Left lobe of liver (tissue), 2 donors: ENCODE measurements at regions not wholly inside any gene's neighbourhood (a gene's known extent, or its start where the extent isn't known, plus 50 kb on each side); places are given as distances from the start of the nearest gene placed in this dataset.

Experiments used
- ATAC-seq: fragments of 200-7000 bp; cut with Tn5 transposase; one replicate; pipeline ENCODE4 v1.9.1; 2020; ENCODE audit warnings: mild to moderate bottlenecking, moderate library complexity
- DNase-seq: peaks from one replicate; pipeline ENCODE4 v3.0.0-alpha.2; 2020; ENCODE audit warnings: low spot score
- donor health status: DM: no; HTN: no; CAD: no; lungs with moderate emphysema.
- donor health status: DM: no; HTN: yes; CAD: no.

DNA sequence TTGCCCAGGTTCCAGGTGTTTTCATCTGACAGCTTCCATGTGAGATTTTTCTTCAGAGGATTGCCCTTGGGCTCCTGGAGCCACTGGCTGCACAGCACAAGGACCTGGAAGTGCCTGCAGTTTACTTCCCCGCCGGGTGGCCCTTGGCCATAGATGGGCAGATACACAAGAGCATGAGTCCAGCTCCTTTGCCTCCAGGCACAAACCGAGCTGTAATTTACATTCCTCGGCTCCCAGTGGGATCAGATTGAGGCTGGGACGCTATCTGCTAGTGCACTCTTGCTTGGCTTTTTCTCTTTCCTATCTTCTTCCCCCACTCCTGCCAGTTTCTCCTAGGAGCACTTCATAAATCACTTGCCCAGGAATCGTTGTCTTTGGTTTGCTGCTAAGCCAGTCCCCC lies 85.4 kb upstream of the RALY start:
- ATAC-seq (no peak), DNase-seq (no peak)

DNA sequence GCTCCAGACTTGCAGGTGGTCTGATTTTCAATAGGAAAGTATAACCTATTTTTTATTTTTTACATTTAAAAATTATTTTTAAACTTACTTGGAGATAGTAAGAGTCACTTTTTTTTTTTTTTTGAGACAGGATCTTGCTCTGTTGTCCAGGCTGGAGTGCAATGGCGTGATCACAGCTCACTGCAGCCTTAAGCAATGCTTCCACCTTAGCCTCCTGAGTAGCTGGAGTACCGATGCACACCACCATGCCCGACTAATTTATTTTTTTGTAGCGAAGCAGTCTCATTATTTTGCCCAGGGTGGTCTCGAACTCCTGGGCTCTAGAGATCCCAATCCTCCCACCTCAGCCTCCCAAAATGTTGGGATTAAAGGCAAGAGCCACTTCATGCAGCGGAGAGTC lies 84.8 kb upstream of the RALY start:
- no peak for ATAC-seq
- no peak for DNase-seq

DNA sequence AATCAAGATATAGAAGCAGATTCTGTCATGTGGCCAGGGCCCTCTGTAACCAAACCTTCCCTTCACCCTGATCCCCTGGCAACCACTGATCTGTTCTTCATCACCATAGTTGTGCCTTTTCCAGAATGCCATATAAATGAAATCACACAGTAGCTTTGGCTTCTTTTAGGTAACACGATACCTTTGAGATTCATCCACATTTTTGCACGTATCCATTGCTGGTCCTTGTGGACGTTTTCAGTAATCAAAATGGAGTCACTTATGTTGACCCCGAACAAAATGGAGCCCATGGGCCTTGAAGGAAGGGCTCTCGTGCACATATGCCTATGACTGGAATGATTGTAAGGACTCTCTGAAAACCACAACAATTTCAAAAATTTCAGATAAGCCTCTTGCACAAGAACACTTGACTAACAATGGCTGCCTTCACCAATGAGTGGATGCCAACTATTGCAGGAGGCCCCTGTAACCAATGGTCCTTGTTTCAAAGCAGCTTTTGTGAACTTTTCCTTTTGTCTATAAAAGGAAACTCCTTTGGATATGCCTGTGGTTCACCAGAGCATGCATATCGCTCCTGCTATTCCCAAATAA lies 84.3 kb upstream of the RALY start:
- ATAC-seq (no peak), DNase-seq (no peak)

DNA sequence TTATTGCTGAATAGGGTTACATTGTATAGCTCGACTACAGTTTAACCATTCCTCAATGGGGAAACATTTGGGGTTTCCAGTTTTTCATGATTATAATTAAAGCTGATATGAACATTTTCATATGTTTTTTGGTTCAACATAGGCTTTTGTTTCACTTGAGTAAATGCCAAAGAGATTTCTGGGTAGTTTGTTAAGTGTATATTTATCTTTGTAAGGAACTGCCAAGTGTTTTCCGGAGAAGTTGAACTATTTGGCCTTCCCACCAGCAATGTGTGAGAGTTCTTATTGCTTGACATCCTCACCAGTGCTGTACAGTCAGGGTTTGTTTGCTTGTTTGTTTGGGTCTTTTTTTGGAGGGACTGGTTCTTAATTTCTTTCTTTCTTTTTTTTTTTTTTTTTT lies 83.7 kb upstream of the RALY start:
- DNase-seq (no peak), ATAC-seq (no peak)

DNA sequence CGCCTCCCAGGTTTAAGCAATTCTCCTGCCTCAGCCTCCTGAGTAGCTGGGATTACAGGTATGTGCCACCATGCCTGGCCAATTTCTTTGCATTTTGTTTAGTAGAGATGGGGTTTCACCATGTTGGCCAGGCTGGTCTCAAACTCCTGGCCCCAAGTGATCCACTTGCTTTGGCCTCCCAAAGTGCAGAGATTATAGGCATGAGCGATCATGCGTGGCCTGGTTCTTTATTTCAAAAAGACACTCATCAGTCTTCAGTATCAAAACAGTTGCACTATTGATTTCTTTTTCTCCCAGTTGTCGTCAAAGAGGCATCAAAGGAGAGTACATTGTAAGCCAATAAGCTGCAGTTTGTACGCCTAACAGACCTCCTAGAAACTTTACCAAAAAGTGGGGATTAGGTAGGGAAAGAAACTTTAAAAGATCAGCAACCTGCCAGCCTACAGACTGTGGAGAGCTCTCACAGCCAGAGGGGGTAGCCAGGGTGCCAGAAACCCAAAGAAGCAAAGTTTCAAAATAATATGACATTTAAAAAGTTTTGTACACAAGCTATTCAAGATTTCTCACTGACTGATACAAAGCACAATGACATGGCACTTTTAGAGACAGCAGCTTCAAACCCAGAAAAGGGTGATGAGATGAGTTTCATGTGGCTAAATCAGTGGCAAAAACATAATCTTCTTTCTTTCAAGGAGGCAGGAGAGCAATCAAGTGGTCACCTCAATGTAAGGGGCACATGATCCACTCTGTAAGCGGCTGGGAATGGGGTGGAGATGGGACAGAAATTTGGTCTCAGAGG lies 83.0 kb upstream of the RALY start:
- ATAC-seq (no peak), DNase-seq (no peak)

DNA sequence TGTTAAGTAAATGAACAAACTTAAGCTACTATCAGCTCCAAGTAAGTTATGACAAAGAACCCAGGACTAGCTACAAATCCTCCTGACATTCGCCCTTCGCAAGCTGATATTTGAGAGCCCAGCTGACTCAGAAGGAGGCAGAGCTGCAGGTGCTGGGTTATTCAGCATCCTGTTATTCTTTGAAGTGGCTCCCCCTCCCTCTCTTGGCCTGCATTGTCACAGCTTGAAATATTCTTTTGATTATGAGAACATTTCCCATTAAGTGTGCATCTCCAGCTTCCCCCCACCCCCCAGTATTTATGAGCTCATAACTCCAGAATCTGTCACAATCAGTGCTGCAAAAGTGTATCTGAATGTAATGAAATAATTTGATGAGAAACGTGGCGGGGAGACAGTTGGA lies 78.8 kb upstream of the RALY start:
- ATAC-seq (no peak), DNase-seq (no peak)

DNA sequence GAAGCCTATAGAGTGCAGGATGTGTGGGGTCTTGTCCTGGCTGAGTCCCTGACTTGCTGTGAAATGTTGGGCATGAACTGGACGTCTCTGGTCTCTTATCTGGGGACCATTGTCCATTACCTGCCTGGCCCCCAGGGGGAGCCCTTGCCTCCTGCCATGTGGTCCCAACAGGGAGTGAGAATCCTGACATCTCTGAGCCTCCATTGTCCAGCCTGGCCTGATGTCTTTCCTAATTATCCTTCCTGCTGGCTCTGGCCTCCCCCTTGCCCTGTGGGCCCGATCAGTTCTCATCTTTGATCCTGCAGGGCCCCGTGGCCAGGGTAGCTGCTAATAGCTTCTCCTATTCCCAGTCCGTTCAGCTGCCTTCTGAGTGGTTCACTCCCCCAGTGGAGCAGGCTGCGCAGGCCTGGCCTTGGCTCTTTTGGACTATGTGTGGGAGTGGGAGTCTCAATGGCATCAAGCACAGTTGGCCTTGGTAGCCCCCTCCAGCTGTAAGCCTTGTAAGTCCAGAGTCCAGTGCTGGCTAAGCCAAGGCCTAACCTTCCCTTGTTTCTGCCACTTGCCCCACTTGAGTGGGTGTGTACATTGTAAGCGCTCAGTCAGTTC lies 77.9 kb upstream of the RALY start:
- DNase-seq (peak; percentile 56), ATAC-seq (peak; percentile 94)

DNA sequence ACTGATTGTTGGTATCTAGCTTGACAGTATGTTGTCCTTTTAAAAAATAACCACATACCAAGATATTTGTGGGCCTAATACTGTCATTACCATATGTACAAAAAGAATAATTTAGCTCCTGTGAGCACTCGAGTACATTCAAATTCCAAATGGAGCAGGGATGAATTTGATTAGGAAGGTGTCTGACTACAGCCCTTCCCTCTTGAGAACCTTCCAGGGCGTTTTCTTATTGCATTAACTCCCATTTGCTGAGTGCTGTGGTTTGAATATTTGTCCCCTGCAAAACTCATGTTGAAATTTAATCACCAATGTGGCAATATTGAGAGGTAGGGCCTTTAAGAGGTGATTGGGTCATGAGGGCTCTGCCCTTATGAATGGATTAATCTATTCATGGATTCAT lies 76.9 kb upstream of the RALY start:
- ATAC-seq (no peak), DNase-seq (no peak)

DNA sequence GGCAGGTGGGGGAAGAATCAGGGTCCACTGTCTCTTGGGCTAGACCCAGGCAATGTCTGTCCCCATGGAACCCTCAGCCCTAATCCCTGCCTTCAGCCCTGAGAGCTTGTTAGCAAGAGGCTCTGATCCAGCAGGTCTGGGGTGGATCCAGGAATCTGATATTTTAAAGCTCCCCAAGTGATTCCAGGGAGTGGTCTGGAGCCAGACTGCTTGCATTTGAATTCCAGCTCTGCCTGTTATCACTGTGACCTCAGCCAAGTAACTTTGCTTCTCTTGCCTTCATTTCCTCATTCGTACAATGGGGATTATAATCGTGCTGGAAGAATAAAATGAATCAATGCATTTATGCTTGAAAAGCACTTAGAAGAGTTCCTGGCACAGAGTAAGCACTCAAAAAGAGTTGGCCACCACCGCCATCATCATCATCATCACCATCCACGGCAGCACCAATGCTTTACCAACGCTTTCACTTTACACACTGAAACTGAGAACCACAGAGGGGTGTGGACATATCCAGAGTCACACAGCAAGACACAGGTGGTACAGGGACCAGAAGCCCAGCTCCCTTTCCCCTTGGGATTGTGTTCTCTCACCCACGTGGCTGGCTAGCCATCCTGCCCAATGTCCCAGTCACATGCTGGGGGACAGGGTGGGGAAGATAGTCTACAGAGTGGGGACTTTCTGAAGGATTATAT lies 75.7 kb upstream of the RALY start:
- DNase-seq (no peak), ATAC-seq (no peak)

DNA sequence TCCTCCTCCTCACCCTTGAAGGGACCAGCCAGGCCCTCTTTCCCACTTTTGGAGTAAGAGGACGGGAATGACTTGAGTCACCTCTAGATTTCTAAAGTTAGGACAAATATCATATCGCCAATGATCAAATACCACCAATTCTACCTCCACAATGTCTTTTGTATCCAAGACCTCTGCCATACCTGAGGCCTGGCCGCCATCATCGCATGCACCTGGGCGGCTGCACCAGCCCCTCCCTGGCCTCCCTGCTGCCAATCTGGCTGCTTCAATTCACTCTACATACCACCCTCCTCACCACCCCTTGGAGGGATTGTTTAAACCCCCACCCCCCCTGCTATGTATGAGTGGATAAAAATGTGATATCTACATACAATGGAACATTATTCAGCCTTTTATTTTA lies 75.0 kb upstream of the RALY start:
- no peak for DNase-seq

DNA sequence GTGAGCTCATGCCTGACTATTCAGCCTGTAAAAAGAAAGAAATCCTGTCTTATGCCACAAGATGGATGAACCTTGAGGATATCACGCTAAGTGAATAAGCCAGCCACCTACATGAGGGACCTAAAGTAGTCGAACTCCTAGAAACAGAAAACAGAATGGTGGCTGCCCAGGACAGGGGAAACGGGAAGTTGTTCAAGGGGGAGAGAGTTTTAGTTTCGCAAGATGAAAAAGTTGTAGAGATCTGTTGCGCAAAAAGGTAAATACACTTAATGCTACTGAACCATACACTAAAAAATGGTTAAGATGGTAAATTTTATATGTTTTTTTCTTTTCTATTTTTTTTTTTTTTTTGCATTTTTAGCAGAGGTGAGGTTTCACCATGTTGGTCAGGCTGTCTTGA lies 74.1 kb upstream of the RALY start:
- ATAC-seq = no peak
- no peak for DNase-seq

More for the DNA sequence above, 75.0 kb upstream of the RALY start:
- no peak for ATAC-seq

DNA sequence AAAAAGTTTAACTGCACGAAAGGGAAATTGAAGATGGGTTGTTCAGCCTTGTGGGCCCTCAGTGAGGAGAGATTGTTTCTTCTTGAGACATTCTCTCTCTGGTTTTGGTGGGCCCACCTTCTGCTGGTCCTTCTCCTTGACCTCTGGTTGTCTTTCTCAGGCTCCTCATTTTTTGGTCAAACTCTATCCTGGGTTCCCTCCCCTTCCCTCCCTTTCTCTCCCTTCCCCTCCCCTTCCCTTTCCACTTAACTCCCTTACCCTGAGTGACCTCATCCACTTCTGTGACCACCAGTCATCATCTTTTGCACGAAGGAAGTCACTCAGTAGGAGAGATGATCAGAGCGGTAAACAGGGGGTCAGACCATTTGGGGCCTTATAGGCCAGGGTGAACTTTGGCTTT lies 71.5 kb upstream of the RALY start:
- no peak for ATAC-seq
- DNase-seq = no peak

DNA sequence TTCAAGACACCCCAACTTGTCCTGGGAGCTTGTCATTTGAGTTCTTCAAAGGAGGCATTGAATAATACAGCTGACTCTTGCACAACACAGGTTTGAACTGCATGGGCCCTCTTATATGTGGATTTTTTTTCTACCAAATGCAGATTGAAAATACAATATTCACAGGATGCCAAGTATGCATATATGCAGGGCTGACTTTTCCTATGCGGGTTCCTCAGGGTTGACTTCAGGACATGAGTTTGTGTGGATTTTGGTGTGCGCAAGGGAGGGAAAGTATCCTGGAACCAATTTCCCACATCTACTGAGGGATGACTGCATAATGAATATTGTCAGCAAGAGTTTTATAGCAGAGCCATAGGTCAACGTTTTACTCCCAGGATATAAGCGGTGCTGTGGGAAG lies 70.0 kb upstream of the RALY start:
- ATAC-seq = no peak
- no peak for DNase-seq

DNA sequence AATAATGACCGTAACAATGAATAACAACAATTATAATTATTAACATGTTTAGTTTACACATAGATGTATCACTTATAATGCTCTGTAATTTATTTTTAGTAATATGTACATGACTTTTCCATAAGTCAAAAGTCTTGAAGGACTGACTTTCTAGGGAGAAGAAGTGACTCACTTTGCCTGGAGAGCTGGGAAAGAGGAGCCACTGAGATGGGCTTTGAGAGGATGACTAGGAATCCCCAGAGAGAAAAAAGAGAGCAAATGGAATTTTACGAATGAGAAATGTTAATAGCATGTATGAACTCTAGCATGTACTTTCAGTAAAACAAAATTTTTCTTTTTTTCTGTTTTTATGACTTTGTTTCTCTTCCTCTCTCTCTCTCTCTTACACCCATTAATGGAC lies 67.8 kb upstream of the RALY start:
- ATAC-seq = no peak
- no peak for DNase-seq

DNA sequence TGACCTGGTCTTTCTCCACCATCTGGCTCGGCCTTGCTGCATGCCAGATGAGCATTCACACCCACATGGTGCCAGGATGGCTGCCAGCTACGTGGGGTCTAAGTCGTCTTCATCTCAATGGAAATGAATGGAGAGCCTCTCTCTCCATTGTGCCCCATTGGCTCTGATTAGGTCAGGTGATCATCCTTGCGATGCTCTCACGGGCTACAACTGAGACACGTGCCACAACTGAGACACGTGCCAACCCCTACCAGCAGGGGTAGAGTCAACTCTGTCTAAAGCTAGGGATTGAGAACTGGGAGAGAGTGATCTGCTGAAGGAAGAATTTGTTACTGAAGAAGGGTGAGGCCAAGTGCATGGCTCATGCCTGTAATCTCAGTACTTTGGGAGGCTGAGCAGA lies 67.3 kb upstream of the RALY start:
- DNase-seq (no peak), ATAC-seq (no peak)

DNA sequence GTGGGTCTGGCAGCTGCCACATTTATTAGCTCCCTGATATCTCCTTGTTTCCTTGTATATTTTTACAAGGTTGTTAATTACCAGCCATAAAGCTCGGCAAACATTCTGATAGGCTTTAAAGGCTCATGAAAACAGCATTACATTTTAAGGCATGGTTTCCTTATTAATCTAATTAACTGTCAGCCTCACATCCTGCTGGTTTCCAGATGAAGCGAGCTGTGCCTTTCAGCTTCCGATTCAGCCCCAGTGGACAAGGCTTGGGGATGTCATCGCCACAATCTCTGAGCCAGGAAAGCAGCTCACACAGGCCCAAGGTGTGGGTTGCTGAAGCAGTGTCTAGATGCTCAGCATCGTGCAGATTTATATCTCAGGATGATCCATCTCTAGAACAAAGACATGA lies 66.0 kb upstream of the RALY start:
- no peak for ATAC-seq
- DNase-seq = no peak

DNA sequence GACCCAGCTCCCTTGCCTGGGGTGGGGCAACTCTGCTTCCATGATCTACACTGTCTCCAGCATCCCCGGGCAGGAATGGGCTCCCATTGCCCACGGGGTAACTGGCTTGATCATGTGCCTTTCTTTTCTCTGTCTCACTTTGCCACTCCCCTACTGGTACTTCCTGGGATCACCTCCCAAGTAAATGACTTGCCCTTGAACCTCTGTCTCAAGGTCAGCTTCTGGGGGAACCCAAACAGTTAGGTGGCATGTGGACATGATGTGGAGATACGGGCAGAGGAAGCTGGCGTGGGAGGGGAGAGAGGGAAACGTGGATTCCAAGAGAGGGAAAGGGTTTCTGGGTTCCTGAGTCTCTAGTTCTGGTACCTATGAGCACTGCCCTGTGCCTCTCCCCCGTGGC lies 63.8 kb upstream of the RALY start:
- ATAC-seq = no peak
- DNase-seq = no peak

DNA sequence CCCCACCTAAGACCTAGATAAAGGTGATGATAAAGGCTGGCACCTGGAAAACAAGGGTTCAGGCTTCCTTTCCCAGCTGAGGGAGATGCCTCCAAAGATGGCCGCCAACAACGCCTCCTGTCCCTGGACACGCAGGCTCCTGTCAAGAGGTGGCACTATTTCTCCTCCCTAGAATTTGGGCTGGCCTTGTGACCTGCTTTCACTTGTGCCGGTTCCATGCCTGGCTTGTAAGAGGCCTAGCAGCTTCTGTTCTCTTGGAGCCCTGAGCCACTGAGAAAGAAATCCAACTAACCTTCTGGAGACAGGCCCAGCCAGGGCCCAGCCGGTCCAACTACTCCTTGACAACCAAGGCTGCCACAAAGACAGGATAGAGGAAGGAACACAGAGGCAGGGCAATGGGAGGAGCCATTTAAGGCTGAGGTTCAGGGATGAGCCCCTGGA lies 60.2 kb upstream of the RALY start:
- DNase-seq = peak; percentile 73
- peak; percentile 99 for ATAC-seq

DNA sequence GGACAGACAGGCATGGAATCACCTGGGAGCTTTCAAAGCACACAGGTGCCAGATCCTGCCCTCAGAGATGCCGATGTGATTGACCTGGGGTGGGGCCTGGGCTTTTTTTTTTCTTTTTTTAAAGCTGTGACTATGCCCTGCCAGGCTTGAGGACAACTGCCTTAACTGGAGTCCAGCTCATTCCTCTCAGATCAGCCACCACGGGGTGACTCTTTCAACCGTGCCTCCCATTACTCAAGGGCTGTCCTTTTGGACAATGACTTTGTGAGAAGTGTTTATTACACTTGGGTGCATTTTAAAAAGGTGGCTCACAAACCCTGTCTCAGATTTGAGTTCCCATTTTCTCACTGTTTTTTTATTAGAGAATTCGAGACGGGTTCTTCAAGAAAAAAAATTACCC lies 57.1 kb upstream of the RALY start:
- ATAC-seq (no peak), DNase-seq (no peak)

DNA sequence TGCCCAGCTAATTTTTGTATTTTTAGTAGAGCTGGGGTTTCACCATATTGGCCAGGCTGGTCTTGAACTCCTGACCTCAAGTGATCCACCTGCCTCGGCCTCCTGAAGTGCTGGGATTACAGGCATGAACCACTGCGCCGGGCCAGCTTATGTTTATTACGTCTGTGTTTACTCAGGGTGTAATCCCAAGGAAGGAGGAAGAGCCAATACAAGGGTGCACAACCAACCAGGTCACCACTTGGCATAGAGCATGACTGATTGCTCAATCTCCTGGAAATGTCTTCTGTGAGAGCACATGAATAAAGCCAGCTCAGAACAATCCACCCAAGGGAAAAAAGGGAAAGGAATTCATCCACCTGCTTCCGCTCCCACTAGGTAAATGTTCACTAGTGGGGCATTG lies 54.7 kb upstream of the RALY start:
- DNase-seq = peak; percentile 57
- peak; percentile 96 for ATAC-seq

DNA sequence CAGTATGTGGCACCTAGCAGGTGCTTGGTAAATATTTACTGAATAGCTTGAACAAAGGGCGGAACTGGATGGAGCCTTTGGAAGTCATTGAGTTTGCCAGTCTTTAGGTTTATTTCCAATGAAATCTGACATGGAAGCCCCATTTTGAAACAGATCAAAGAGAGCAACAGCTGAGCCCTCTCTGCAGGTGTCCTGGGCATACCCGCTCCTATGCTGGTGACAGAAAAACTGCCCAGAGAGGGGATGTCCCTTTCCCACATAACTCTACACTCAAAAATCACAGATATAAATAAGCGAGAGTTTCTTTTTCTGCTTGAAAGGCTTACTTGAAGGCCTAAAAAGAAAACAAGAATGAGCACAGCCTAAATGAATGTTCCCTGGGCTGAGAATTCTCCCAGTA lies 53.0 kb upstream of the RALY start:
- ATAC-seq (no peak), DNase-seq (no peak)
